ENCODE measurements at regions not wholly inside any gene's neighbourhood (a gene's known extent, or its start where the extent isn't known, plus 50 kb on each side); places are given as distances from the start of the nearest gene placed in this dataset.

- DNase-seq (ENCODE audit: low spot score in 2 of 2) = no peak
- H3K36me3 Mint-ChIP-seq = no peaks in the 10 kb centered on the region
- H3K4me1 Mint-ChIP-seq = no peaks in the 10 kb centered on the region
- ATAC-seq (ENCODE audit: low read depth) = no peak
- no peak overlapping the region for H3K4me3 Mint-ChIP-seq
- no peak overlapping the region for H3K27ac Mint-ChIP-seq
- H3K27me3 Mint-ChIP-seq = no peaks in the 10 kb centered on the region
- no peaks in the 10 kb centered on the region for H3K9me3 Mint-ChIP-seq
Measured at GRCh38 chr4:24405926-24406325, 178.4 kb downstream of the DHX15 start.

GRCh38 chr4:24405341-24405740 lies 179.0 kb downstream of the DHX15 start:
- Mint-ChIP-seq H3K36me3 (no peaks in the 10 kb centered on the region), H3K4me1 (no peaks in the 10 kb centered on the region), H3K9me3 (no peaks in the 10 kb centered on the region), H3K4me3 (no peak overlapping the region), H3K27ac (no peak overlapping the region), H3K27me3 (no peaks in the 10 kb centered on the region)
- ATAC-seq (ENCODE audit: low read depth) (no peak), DNase-seq (ENCODE audit: low spot score in 2 of 2) (no peak)

GRCh38 chr4:24404281-24404680 lies 180.1 kb downstream of the DHX15 start:
- Mint-ChIP-seq H3K4me3 (no peak overlapping the region), H3K27ac (no peak overlapping the region), H3K27me3 (no peaks in the 10 kb centered on the region), H3K9me3 (no peaks in the 10 kb centered on the region), H3K4me1 (no peaks in the 10 kb centered on the region), H3K36me3 (no peaks in the 10 kb centered on the region)
- ATAC-seq (ENCODE audit: low read depth) = no peak
- no peak for DNase-seq (ENCODE audit: low spot score in 2 of 2)

GRCh38 chr4:24403265-24403664 lies 181.1 kb downstream of the DHX15 start:
- no peaks in the 10 kb centered on the region for H3K4me1 Mint-ChIP-seq
- no peaks in the 10 kb centered on the region for H3K9me3 Mint-ChIP-seq
- no peaks in the 10 kb centered on the region for H3K27me3 Mint-ChIP-seq
- ATAC-seq (ENCODE audit: low read depth) = no peak
- DNase-seq (ENCODE audit: low spot score in 2 of 2) = no peak
- no peaks in the 10 kb centered on the region for H3K36me3 Mint-ChIP-seq
- no peak overlapping the region for H3K4me3 Mint-ChIP-seq
- H3K27ac Mint-ChIP-seq = no peak overlapping the region

GRCh38 chr4:24400537-24400936 lies 183.8 kb downstream of the DHX15 start:
- H3K27me3 Mint-ChIP-seq = no peaks in the 10 kb centered on the region
- no peak for DNase-seq (ENCODE audit: low spot score in 2 of 2)
- H3K27ac Mint-ChIP-seq = no peak overlapping the region
- H3K9me3 Mint-ChIP-seq = no peaks in the 10 kb centered on the region
- H3K4me1 Mint-ChIP-seq = no peaks in the 10 kb centered on the region
- no peak overlapping the region for H3K4me3 Mint-ChIP-seq
- ATAC-seq (ENCODE audit: low read depth) = no peak
- H3K36me3 Mint-ChIP-seq = no peaks in the 10 kb centered on the region

GRCh38 chr4:24396988-24397387 lies 187.4 kb downstream of the DHX15 start:
- DNase-seq (ENCODE audit: low spot score in 2 of 2) = no peak
- H3K4me1 Mint-ChIP-seq = no peaks in the 10 kb centered on the region
- no peaks in the 10 kb centered on the region for H3K36me3 Mint-ChIP-seq
- peaks cover 3% of the 10 kb centered on the region for H3K9me3 Mint-ChIP-seq
- no peak for ATAC-seq (ENCODE audit: low read depth)
- H3K4me3 Mint-ChIP-seq = no peak overlapping the region
- H3K27ac Mint-ChIP-seq = no peak overlapping the region
- no peaks in the 10 kb centered on the region for H3K27me3 Mint-ChIP-seq

- H3K36me3 Mint-ChIP-seq = no peaks in the 10 kb centered on the region
- H3K4me1 Mint-ChIP-seq = no peaks in the 10 kb centered on the region
- ATAC-seq (ENCODE audit: low read depth) (no peak), DNase-seq (ENCODE audit: low spot score in 2 of 2) (no peak)
- H3K27me3 Mint-ChIP-seq = no peaks in the 10 kb centered on the region
- no peak overlapping the region for H3K4me3 Mint-ChIP-seq
- no peak overlapping the region for H3K27ac Mint-ChIP-seq
- H3K9me3 Mint-ChIP-seq = peaks cover 3% of the 10 kb centered on the region
Measured at GRCh38 chr4:24395937-24396336, 188.4 kb downstream of the DHX15 start.

GRCh38 chr4:24394041-24394440 lies 190.3 kb downstream of the DHX15 start:
- ATAC-seq (ENCODE audit: low read depth) = no peak
- Mint-ChIP-seq H3K27ac (no peak overlapping the region), H3K9me3 (peaks cover 3% of the 10 kb centered on the region), H3K36me3 (no peaks in the 10 kb centered on the region), H3K4me3 (no peak overlapping the region), H3K27me3 (no peaks in the 10 kb centered on the region), H3K4me1 (no peaks in the 10 kb centered on the region)
- DNase-seq (ENCODE audit: low spot score in 2 of 2) = no peak

- peaks cover 3% of the 10 kb centered on the region for H3K9me3 Mint-ChIP-seq
Measured at GRCh38 chr4:24392613-24393012, 191.7 kb downstream of the DHX15 start.

GRCh38 chr4:24382381-24382780 lies 202.0 kb downstream of the DHX15 start:
- peaks cover 1% of the 10 kb centered on the region for H3K9me3 Mint-ChIP-seq
- ATAC-seq (ENCODE audit: low read depth) (no peak), DNase-seq (ENCODE audit: low spot score in 2 of 2) (no peak)
- no peak overlapping the region for H3K27ac Mint-ChIP-seq
- H3K4me3 Mint-ChIP-seq = no peak overlapping the region
- peaks cover 4% of the 10 kb centered on the region for H3K27me3 Mint-ChIP-seq
- no peaks in the 10 kb centered on the region for H3K36me3 Mint-ChIP-seq
- no peaks in the 10 kb centered on the region for H3K4me1 Mint-ChIP-seq

More at GRCh38 chr4:24392613-24393012, 191.7 kb downstream of the DHX15 start:
- no peaks in the 10 kb centered on the region for H3K4me1 Mint-ChIP-seq
- no peaks in the 10 kb centered on the region for H3K36me3 Mint-ChIP-seq
- H3K27me3 Mint-ChIP-seq = no peaks in the 10 kb centered on the region
- no peak for DNase-seq (ENCODE audit: low spot score in 2 of 2)
- H3K4me3 Mint-ChIP-seq = no peak overlapping the region
- ATAC-seq (ENCODE audit: low read depth) = no peak
- H3K27ac Mint-ChIP-seq = no peak overlapping the region

GRCh38 chr4:24380957-24381665 lies 203.2 kb downstream of the DHX15 start:
- peaks cover 4% of the 10 kb centered on the region for H3K27me3 Mint-ChIP-seq
- H3K36me3 Mint-ChIP-seq = no peaks in the 10 kb centered on the region
- H3K4me3 Mint-ChIP-seq = no peak overlapping the region
- H3K9me3 Mint-ChIP-seq = peaks cover 1% of the 10 kb centered on the region
- DNase-seq (ENCODE audit: low spot score in 2 of 2) = no peak
- H3K4me1 Mint-ChIP-seq = no peaks in the 10 kb centered on the region
- no peak for ATAC-seq (ENCODE audit: low read depth)
- H3K27ac Mint-ChIP-seq = no peak overlapping the region

GRCh38 chr4:24373704-24374103 lies 210.7 kb downstream of the DHX15 start:
- Mint-ChIP-seq H3K4me3 (no peak overlapping the region), H3K27ac (no peak overlapping the region), H3K9me3 (peaks cover 2% of the 10 kb centered on the region), H3K4me1 (no peaks in the 10 kb centered on the region), H3K27me3 (peaks cover 2% of the 10 kb centered on the region), H3K36me3 (no peaks in the 10 kb centered on the region)
- ATAC-seq (ENCODE audit: low read depth) (no peak), DNase-seq (ENCODE audit: low spot score in 2 of 2) (no peak)

- Mint-ChIP-seq H3K4me3 (no peak overlapping the region), H3K36me3 (no peaks in the 10 kb centered on the region), H3K4me1 (no peaks in the 10 kb centered on the region), H3K27me3 (peaks cover 2% of the 10 kb centered on the region), H3K9me3 (peaks cover 3% of the 10 kb centered on the region), H3K27ac (no peak overlapping the region)
- DNase-seq (ENCODE audit: low spot score in 2 of 2) (no peak), ATAC-seq (ENCODE audit: low read depth) (no peak)
Measured at GRCh38 chr4:24372881-24373280, 211.5 kb downstream of the DHX15 start.

- Mint-ChIP-seq H3K4me1 (no peaks in the 10 kb centered on the region), H3K27me3 (peaks cover 2% of the 10 kb centered on the region), H3K9me3 (peaks cover 3% of the 10 kb centered on the region), H3K27ac (no peak overlapping the region), H3K36me3 (no peaks in the 10 kb centered on the region), H3K4me3 (no peak overlapping the region)
- no peak for DNase-seq (ENCODE audit: low spot score in 2 of 2)
- no peak for ATAC-seq (ENCODE audit: low read depth)
Measured at GRCh38 chr4:24372341-24372740, 212.0 kb downstream of the DHX15 start.

GRCh38 chr4:24370421-24370820 lies 213.9 kb downstream of the DHX15 start:
- Mint-ChIP-seq H3K36me3 (no peaks in the 10 kb centered on the region), H3K4me3 (no peak overlapping the region), H3K27ac (no peak overlapping the region), H3K4me1 (no peaks in the 10 kb centered on the region), H3K9me3 (peaks cover 3% of the 10 kb centered on the region), H3K27me3 (peaks cover 2% of the 10 kb centered on the region)
- ATAC-seq (ENCODE audit: low read depth) (no peak), DNase-seq (ENCODE audit: low spot score in 2 of 2) (no peak)

Measured in memory B cell (primary cell).